ENCODE measurements at regions not wholly inside any gene's neighbourhood (a gene's known extent, or its start where the extent isn't known, plus 50 kb on each side); places are given as distances from the start of the nearest gene placed in this dataset.

GRCh38 chr3:30551266-30551665 is 55.1 kb upstream of the TGFBR2 start:
- H3K9me3 ChIP-seq (ENCODE audit: insufficient read depth, low read depth, low read length) = no peaks in the 10 kb centered on the region
- H3K27me3 ChIP-seq (ENCODE audit: insufficient read depth, low read length, poor library complexity, severe bottlenecking) = no peaks in the 10 kb centered on the region
- TF ChIP-seq, protein P1, sequence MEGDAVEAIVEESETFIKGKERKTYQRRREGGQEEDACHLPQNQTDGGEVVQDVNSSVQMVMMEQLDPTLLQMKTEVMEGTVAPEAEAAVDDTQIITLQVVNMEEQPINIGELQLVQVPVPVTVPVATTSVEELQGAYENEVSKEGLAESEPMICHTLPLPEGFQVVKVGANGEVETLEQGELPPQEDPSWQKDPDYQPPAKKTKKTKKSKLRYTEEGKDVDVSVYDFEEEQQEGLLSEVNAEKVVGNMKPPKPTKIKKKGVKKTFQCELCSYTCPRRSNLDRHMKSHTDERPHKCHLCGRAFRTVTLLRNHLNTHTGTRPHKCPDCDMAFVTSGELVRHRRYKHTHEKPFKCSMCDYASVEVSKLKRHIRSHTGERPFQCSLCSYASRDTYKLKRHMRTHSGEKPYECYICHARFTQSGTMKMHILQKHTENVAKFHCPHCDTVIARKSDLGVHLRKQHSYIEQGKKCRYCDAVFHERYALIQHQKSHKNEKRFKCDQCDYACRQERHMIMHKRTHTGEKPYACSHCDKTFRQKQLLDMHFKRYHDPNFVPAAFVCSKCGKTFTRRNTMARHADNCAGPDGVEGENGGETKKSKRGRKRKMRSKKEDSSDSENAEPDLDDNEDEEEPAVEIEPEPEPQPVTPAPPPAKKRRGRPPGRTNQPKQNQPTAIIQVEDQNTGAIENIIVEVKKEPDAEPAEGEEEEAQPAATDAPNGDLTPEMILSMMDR (conservative IDR thresholded peaks at IDR 0.05; ENCODE audit: low read length) = no peak
- no peak for TF ChIP-seq EZH2phosphoT487 (IDR thresholded peaks at IDR 0.05; ENCODE audit: borderline replicate concordance)
- H4K20me1 ChIP-seq (ENCODE audit: insufficient read depth, low read length, poor library complexity, severe bottlenecking) = no peaks in the 10 kb centered on the region
- H3K9ac ChIP-seq (ENCODE audit: low read depth, low read length, poor library complexity, severe bottlenecking) = no peak overlapping the region
- H3F3A ChIP-seq (ENCODE audit: low read depth) = no peaks in the 10 kb centered on the region
- H3K4me3 ChIP-seq (ENCODE audit: low read length, poor library complexity, severe bottlenecking) = peak overlapping the region; percentile 16
- peaks cover 15% of the 10 kb centered on the region for H3K4me1 ChIP-seq (ENCODE audit: insufficient read depth, low read length, poor library complexity, severe bottlenecking)
- H3K79me2 ChIP-seq (ENCODE audit: insufficient read depth, low read length) = no peaks in the 10 kb centered on the region
- no peak overlapping the region for H2AFZ ChIP-seq (ENCODE audit: low read length)
- no peaks in the 10 kb centered on the region for H3K36me3 ChIP-seq (ENCODE audit: insufficient read depth, low read length)
- no peaks in the 10 kb centered on the region for H3K9me2 ChIP-seq (replicated peaks; ENCODE audit: low read depth, low read length)
- peak overlapping the region; percentile 47 for H3K4me2 ChIP-seq (ENCODE audit: low read depth, low read length, poor library complexity, severe bottlenecking)

DNA sequence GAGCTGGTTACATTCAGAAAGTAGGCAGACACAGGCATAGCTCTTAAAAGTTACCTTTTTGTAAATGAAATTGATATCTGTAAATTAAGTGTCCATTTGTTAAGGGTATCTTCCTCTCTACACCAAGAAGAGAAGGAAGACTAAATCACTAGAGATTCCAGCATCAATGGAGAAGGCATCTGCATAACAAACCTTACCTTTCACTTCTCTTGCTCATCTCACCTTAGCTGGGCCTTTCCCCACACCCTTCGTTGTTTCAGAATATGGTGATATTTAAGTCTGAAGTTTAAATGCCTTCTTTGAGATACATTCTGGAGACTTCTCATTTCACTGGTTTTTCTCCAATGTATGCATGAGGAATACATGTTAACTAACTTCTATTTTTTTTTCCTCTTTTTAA is 54.5 kb upstream of the TGFBR2 start:
- Histone ChIP-seq H3K4me1 (ENCODE audit: insufficient read depth, low read length, poor library complexity, severe bottlenecking) (peaks cover 15% of the 10 kb centered on the region), H3K27me3 (ENCODE audit: insufficient read depth, low read length, poor library complexity, severe bottlenecking) (no peaks in the 10 kb centered on the region), H3K36me3 (ENCODE audit: insufficient read depth, low read length) (no peaks in the 10 kb centered on the region), H2AFZ (ENCODE audit: low read length) (0 out of 2 replicates have a peak overlapping the region, but pooled peaks have one; percentile 28), H3K9me2 (replicated peaks; ENCODE audit: low read depth, low read length) (no peaks in the 10 kb centered on the region), H4K20me1 (ENCODE audit: insufficient read depth, low read length, poor library complexity, severe bottlenecking) (no peaks in the 10 kb centered on the region), H3K9ac (ENCODE audit: low read depth, low read length, poor library complexity, severe bottlenecking) (no peak overlapping the region), H3K79me2 (ENCODE audit: insufficient read depth, low read length) (no peaks in the 10 kb centered on the region), H3F3A (ENCODE audit: low read depth) (no peaks in the 10 kb centered on the region), H3K4me2 (ENCODE audit: low read depth, low read length, poor library complexity, severe bottlenecking) (peak overlapping the region; percentile 47), H3K9me3 (ENCODE audit: insufficient read depth, low read depth, low read length) (no peaks in the 10 kb centered on the region), H3K4me3 (ENCODE audit: low read length, poor library complexity, severe bottlenecking) (no peak overlapping the region)
- TF ChIP-seq EZH2phosphoT487 (IDR thresholded peaks at IDR 0.05; ENCODE audit: borderline replicate concordance) = no peak
- TF ChIP-seq, protein P1 (conservative IDR thresholded peaks at IDR 0.05; ENCODE audit: low read length) = no peak

- no peak overlapping the region for H3K9ac ChIP-seq (ENCODE audit: low read depth, low read length, poor library complexity, severe bottlenecking)
- TF ChIP-seq, protein P1 (conservative IDR thresholded peaks at IDR 0.05; ENCODE audit: low read length) = no peak
- no peak for TF ChIP-seq EZH2phosphoT487 (IDR thresholded peaks at IDR 0.05; ENCODE audit: borderline replicate concordance)
- H3K4me2 ChIP-seq (ENCODE audit: low read depth, low read length, poor library complexity, severe bottlenecking) = no peak overlapping the region
- H3K36me3 ChIP-seq (ENCODE audit: insufficient read depth, low read length) = no peaks in the 10 kb centered on the region
- H3F3A ChIP-seq (ENCODE audit: low read depth) = no peaks in the 10 kb centered on the region
- H3K9me2 ChIP-seq (replicated peaks; ENCODE audit: low read depth, low read length) = no peaks in the 10 kb centered on the region
- no peaks in the 10 kb centered on the region for H3K79me2 ChIP-seq (ENCODE audit: insufficient read depth, low read length)
- H3K27me3 ChIP-seq (ENCODE audit: insufficient read depth, low read length, poor library complexity, severe bottlenecking) = no peaks in the 10 kb centered on the region
- no peaks in the 10 kb centered on the region for H3K9me3 ChIP-seq (ENCODE audit: insufficient read depth, low read depth, low read length)
- no peak overlapping the region for H2AFZ ChIP-seq (ENCODE audit: low read length)
- peaks cover 15% of the 10 kb centered on the region for H3K4me1 ChIP-seq (ENCODE audit: insufficient read depth, low read length, poor library complexity, severe bottlenecking)
- H4K20me1 ChIP-seq (ENCODE audit: insufficient read depth, low read length, poor library complexity, severe bottlenecking) = no peaks in the 10 kb centered on the region
- no peak overlapping the region for H3K4me3 ChIP-seq (ENCODE audit: low read length, poor library complexity, severe bottlenecking)
Measured at GRCh38 chr3:30553641-30554316, 52.6 kb upstream of the TGFBR2 start.
